GM20000 (cell line): ENCODE measurements at regions not wholly inside any gene's neighbourhood (a gene's known extent, or its start where the extent isn't known, plus 50 kb on each side); places are given as distances from the start of the nearest gene placed in this dataset.

Experiments
- DNase-seq: peaks from one replicate; pipeline ENCODE4 v3.0.0; 2012; ENCODE audit warnings: low spot score
- TF ChIP-seq, protein P1 (sequence below): IDR thresholded peaks from 2 replicates; pipeline ENCODE4 v1.5.1; 2012; ENCODE audit warnings: mild to moderate bottlenecking, control low read depth; ENCODE audit errors: extremely low read depth, missing control alignments

DNA sequence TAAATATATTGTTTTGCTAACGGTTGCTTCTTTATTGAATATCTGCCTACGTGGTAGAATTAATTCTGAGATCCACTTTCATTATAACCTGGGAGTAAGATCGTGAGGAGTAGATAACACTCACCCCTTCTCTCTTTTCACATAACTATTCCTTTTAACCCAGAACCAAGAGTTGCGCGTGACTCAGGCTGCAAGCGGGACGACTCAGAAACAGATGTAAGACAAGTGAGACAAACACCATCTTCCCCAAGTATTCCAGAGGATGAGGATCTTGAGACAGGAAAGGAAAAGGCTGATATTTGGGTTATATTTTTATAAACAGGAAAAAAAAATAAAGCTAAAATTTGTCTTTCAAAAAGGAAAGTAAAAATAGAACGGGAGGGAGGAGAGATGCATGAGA, 318.8 kb upstream of the NOCT start:
- TF ChIP-seq, protein P1, sequence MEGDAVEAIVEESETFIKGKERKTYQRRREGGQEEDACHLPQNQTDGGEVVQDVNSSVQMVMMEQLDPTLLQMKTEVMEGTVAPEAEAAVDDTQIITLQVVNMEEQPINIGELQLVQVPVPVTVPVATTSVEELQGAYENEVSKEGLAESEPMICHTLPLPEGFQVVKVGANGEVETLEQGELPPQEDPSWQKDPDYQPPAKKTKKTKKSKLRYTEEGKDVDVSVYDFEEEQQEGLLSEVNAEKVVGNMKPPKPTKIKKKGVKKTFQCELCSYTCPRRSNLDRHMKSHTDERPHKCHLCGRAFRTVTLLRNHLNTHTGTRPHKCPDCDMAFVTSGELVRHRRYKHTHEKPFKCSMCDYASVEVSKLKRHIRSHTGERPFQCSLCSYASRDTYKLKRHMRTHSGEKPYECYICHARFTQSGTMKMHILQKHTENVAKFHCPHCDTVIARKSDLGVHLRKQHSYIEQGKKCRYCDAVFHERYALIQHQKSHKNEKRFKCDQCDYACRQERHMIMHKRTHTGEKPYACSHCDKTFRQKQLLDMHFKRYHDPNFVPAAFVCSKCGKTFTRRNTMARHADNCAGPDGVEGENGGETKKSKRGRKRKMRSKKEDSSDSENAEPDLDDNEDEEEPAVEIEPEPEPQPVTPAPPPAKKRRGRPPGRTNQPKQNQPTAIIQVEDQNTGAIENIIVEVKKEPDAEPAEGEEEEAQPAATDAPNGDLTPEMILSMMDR = no peak

DNA sequence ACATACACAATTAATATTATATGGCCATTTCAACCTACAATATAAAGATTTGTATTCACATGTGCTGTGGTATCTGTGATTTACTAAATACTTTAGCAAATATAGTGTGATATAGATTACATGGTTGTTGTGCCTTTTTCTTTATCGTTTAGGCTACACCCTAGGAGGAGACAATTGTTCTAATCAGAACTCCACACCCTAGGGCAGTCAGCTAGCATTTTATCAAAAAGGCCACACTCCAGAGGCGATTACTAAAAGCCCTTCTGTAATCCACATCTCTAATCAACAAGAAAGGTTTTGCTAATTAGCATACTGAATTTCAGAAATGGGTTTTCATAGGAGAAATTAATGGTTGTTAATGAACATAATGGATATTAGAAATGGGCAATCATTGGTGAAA, 319.5 kb upstream of the NOCT start:
- DNase-seq = no peak
- TF ChIP-seq, protein P1 = no peak

More for the DNA sequence above, 318.8 kb upstream of the NOCT start:
- no peak for DNase-seq

DNA sequence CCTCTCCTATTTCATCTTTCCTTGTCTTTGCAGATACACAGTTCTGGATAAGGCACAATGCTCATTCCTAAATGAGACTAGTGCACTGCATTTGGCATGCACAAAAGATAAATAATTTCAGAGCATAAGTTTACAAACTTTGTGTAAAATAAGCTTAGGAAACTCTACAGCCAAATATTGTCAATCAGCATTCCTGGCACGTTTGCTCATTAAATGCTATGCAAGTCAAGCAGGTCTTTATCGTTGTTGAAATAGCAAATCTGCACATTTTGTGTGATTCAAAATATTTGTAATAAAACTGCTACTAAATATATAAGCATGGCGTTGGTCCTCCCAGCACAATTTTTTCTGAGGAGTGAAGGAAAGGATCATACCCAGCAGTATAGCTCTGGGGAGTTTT, 322.1 kb upstream of the NOCT start:
- TF ChIP-seq, protein P1 = no peak
- no peak for DNase-seq

DNA sequence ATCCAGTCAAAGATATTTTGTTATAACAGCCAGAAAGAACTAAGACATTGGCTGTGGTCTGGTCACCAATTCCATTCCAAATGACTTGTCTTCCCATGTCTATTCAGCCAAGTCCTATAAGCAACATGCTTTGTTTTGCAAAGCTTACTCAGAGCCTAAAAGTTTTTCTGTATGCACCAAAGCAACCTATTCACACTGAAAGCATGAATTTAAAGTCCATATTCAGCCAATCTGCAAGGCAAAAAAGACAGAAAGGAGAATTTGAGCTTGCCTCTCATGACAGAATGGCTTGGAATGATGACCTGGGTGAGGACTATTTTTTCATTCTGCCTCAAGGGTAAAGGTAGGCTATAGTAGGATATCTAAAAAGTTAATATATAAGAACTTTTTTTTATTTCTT, 323.2 kb upstream of the NOCT start:
- TF ChIP-seq, protein P1 = no peak

DNA sequence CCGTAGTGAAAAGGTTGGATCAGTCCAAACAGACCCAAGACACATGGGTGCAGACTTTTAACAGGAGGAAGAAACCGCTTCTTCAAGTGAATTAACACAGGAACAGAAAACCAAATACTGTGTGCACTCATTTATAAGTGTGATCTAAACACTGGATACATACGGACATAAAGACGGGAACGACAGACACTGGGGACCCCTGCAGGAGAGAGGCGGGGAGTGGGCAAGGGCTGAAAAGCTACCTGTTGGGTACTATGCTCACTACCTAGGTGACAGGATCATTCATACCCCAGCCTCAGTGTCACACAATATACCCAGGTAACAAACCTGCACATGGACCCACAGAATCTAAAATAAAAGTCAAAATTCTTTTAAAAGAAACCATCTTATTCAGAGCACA, 326.0 kb upstream of the NOCT start:
- TF ChIP-seq, protein P1 = no peak
- no peak for DNase-seq

More for the DNA sequence above, 323.2 kb upstream of the NOCT start:
- no peak for DNase-seq

DNA sequence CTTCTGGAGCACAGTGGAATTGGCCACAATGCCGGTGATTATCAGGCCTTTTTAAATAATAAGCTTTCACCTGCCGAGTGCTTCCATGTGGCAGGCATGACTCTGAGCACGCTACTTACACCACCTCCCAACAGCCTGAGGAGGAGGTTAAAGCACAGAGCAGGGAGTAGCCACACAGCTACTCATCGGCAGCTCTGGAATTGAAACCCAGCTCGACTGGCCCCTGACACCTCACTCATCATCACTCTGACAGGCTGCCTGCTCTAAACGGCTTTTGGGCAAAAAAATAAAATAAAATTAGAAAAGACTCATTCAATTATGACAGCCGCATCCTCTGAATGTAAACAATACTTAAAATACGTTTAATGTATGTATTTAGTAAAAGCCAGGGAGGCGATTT, 326.4 kb upstream of the NOCT start:
- DNase-seq = no peak
- TF ChIP-seq, protein P1 = no peak

DNA sequence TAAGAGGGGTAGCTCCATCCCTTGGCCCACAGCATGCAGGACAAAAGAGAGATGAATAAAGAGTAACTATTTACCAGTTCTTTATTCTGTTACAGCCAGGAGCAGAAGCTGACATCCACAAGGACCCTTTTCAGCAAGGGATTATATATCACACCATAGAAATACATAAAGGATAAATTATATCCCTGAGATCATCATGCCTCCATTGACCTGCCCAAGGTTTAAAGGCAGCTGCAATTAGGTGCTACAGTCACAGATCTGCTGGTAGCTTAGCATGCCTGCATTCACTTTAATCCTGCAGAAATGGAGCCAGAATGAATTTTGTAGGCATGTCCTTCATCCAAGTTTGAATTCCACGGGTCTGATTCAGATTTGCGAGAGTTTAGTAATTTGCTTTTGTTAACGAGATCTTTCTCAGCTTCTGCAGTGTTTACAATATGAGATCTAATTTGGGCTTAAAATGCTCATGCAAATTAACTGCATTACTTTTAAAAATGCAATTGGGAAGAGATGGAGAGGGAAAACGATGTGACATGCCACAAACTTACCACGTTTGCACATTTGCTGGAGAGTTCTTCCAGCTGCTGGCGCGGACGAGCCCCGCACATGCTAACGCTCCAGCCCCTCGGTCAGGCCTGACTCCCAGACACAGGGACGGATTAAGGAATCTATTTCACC, 327.0 kb upstream of the NOCT start:
- TF ChIP-seq, protein P1 = no peak
- DNase-seq = no peak
